Spleen (tissue), 11 donors: ENCODE measurements at regions not wholly inside any gene's neighbourhood (a gene's known extent, or its start where the extent isn't known, plus 50 kb on each side); places are given as distances from the start of the nearest gene placed in this dataset.

Source experiments
- DNase-seq: peaks from one replicate; pipeline ENCODE4 v3.0.0-alpha.2; 2020
- H3K27ac ChIP-seq, 8 donors: fragments of 200-600 bp; sonication (generic) in 7 of 8; 1 replicate in 4 of 8; 2 replicates in 4 of 8; pipeline versions ENCODE4 v1.5.0 to v1.8.0; 2016 to 2021; ENCODE audit warnings: inconsistent platforms in 4 of 8, mild to moderate bottlenecking in 4 of 8, moderate library complexity in 1 of 8
- H3K27me3 ChIP-seq, 7 donors: fragments of 200-600 bp; sonication (generic) in 6 of 7; replicated peaks in 1 of 7; 1 replicate in 4 of 7; 2 replicates in 3 of 7; pipeline versions ENCODE4 v1.5.0 to v1.8.0; 2016 to 2021; ENCODE audit warnings: inconsistent platforms in 3 of 7, mild to moderate bottlenecking in 1 of 7
- H3K36me3 ChIP-seq, 6 donors: fragments of 200-600 bp; sonication (generic) in 5 of 6; 1 replicate in 4 of 6; 2 replicates in 2 of 6; pipeline versions ENCODE4 v1.5.0 to v1.8.0; 2016 to 2021; ENCODE audit warnings: inconsistent platforms in 2 of 6
- H3K4me1 ChIP-seq, 6 donors: fragments of 200-600 bp; sonication (generic) in 5 of 6; 1 replicate in 3 of 6; 2 replicates in 3 of 6; pipeline versions ENCODE4 v1.5.0 to v1.8.0; 2016 to 2021; ENCODE audit warnings: inconsistent platforms in 3 of 6
- H3K4me3 ChIP-seq, 8 donors: fragments of 200-600 bp; sonication (generic) in 7 of 8; 1 replicate in 4 of 8; 2 replicates in 4 of 8; pipeline versions ENCODE4 v1.5.0 to v1.8.0; 2016 to 2021; ENCODE audit warnings: inconsistent platforms in 4 of 8, mild to moderate bottlenecking in 4 of 8, moderate library complexity in 2 of 8
- H3K9me3 ChIP-seq, 8 donors: fragments of 200-600 bp; sonication (generic) in 7 of 8; 1 replicate in 4 of 8; 2 replicates in 4 of 8; pipeline versions ENCODE4 v1.5.0 to v1.8.0; 2016 to 2021; ENCODE audit warnings: inconsistent platforms in 4 of 8
- CTCF ChIP-seq, 11 experiments: fragments of 200-600 bp in 7 of 11; fragments of 450-650 bp in 4 of 11; sonication (generic) in 4 of 11; IDR thresholded peaks in 8 of 11; conservative IDR thresholded peaks in 3 of 11; 1 replicate in 7 of 11; 2 replicates in 4 of 11; pipeline versions ENCODE4 v1.4.0 to v1.8.0; 2016 to 2021; ENCODE audit warnings: antibody characterized with exemption in 11 of 11, inconsistent platforms in 4 of 11, mild to moderate bottlenecking in 1 of 11
- POLR2A ChIP-seq, 3 donors: fragments of 450-650 bp; IDR thresholded peaks; one replicate each; pipeline ENCODE4 v1.5.1; 2017; ENCODE audit warnings: antibody characterized with exemption in 3 of 3, mild to moderate bottlenecking in 1 of 3
- POLR2AphosphoS5 ChIP-seq, 3 donors: sonication (generic); formaldehyde crosslinking; IDR thresholded peaks; one replicate each; pipeline ENCODE4 v1.5.1; 2017; ENCODE audit warnings: antibody characterized with exemption in 3 of 3
- WGBS, 5 donors: extraction: QIAGEN DNeasy Blood & Tissue Kit in 3 of 5; methylation state at CpG; one replicate each; pipeline versions ENCODE4 v1.1.5 to v1.1.7; 2013 to 2018; 5-methylcytosine and 5-hydroxymethylcytosine counted together
- intact Hi-C: fragments of 100-400 bp; cut with DNase I; formaldehyde crosslinking; loops from one replicate; pipeline ENCODE4 v1.15.0; 2023; ENCODE audit warnings: low total_unique reads
- donor health status: healthy with polysubstance abuse.
- donor health status: DM: no; HTN: no; CAD: no; lungs with moderate emphysema.
- donor health status: DM: no; HTN: no; CAD: no.
- donor health status: Bipolar disorder and iron deficiency.
- donor health status: healthy.
- donor health status: DM: no; HTN: no; CAD: no.
- donor health status: DM: yes; HTN: yes; CAD: no.

- H3K4me3 ChIP-seq = no peak overlapping the region
- TF ChIP-seq POLR2AphosphoS5 (IDR thresholded peaks at IDR 0.05) (no peak), CTCF (IDR thresholded peaks at IDR 0.05 in 8 of 11, conservative IDR thresholded peaks at IDR 0.05 in 3 of 11) (no peak), POLR2A (IDR thresholded peaks at IDR 0.05) (no peak)
- peaks cover 0 to 61% (median 58%) of the 10 kb centered on the region in 8 donors for H3K9me3 ChIP-seq
- H3K27ac ChIP-seq = no peak overlapping the region
- H3K36me3 ChIP-seq = no peaks in the 10 kb centered on the region
- no peaks in the 10 kb centered on the region for H3K27me3 ChIP-seq
- WGBS, 5 donors = 81 to 92% (median 84%) methylated on average over 1 of the region's 1 CpG
- intact Hi-C loops = no loop called here
- DNase-seq = no peak
- H3K4me1 ChIP-seq = no peaks in the 10 kb centered on the region
These were observed 110.4 kb upstream of the VRK2 start for GRCh38 chr2:57936216-57936615.

- no peak for DNase-seq
- Histone ChIP-seq H3K27ac (no peak overlapping the region), H3K4me3 (no peak overlapping the region), H3K36me3 (no peaks in the 10 kb centered on the region), H3K9me3 (peaks cover 0 to 48% (median 46%) of the 10 kb centered on the region in 8 donors), H3K4me1 (no peaks in the 10 kb centered on the region), H3K27me3 (no peaks in the 10 kb centered on the region)
- intact Hi-C loops = no loop called here
- TF ChIP-seq POLR2AphosphoS5 (IDR thresholded peaks at IDR 0.05) = no peak
- no peak for TF ChIP-seq CTCF (IDR thresholded peaks at IDR 0.05 in 8 of 11, conservative IDR thresholded peaks at IDR 0.05 in 3 of 11)
- TF ChIP-seq POLR2A (IDR thresholded peaks at IDR 0.05) = no peak
- 49 to 80% (median 74%) methylated on average over 3 of the region's 3 CpGs for WGBS, 5 donors
These were observed 109.2 kb upstream of the VRK2 start for GRCh38 chr2:57937456-57937855.

GRCh38 chr2:57941816-57942215 is 104.8 kb upstream of the VRK2 start:
- Histone ChIP-seq H3K27ac (no peak overlapping the region), H3K27me3 (no peaks in the 10 kb centered on the region), H3K36me3 (no peaks in the 10 kb centered on the region), H3K9me3 (peaks cover 0 to 8% (median 4%) of the 10 kb centered on the region in 8 donors), H3K4me3 (no peak overlapping the region), H3K4me1 (no peaks in the 10 kb centered on the region)
- DNase-seq = no peak
- intact Hi-C loops = no loop called here
- WGBS, 5 donors = 86 to 100% (median 95%) methylated on average over 1 of the region's 1 CpG
- TF ChIP-seq CTCF (IDR thresholded peaks at IDR 0.05 in 8 of 11, conservative IDR thresholded peaks at IDR 0.05 in 3 of 11) (no peak), POLR2A (IDR thresholded peaks at IDR 0.05) (no peak), POLR2AphosphoS5 (IDR thresholded peaks at IDR 0.05) (no peak)

GRCh38 chr2:57943315-57943714 is 103.3 kb upstream of the VRK2 start:
- intact Hi-C loops = no loop called here
- DNase-seq = no peak
- no peaks in the 10 kb centered on the region for H3K27me3 ChIP-seq
- TF ChIP-seq CTCF (IDR thresholded peaks at IDR 0.05 in 8 of 11, conservative IDR thresholded peaks at IDR 0.05 in 3 of 11) (no peak), POLR2A (IDR thresholded peaks at IDR 0.05) (no peak), POLR2AphosphoS5 (IDR thresholded peaks at IDR 0.05) (no peak)
- no peaks in the 10 kb centered on the region for H3K36me3 ChIP-seq
- no peaks in the 10 kb centered on the region for H3K9me3 ChIP-seq
- H3K4me1 ChIP-seq = no peaks in the 10 kb centered on the region
- no peak overlapping the region for H3K4me3 ChIP-seq
- no peak overlapping the region for H3K27ac ChIP-seq
